MCF 10A (cell line): ENCODE measurements at regions not wholly inside any gene's neighbourhood (a gene's known extent, or its start where the extent isn't known, plus 50 kb on each side); places are given as distances from the start of the nearest gene placed in this dataset.

Source experiments
- BruUV-seq: library from RNA; stranded (reverse); fragments of 400-500 nt; replicated peaks from 2 replicates; lab custom pipeline; 2021; lab: Mats Ljungman, UMichigan
- CTCF ChIA-PET: fragments of 300-600 bp; sonication (Branson Sonifier 250); formaldehyde crosslinking; extraction: SDS; loops from one replicate; lab custom pipeline; 2021; ENCODE audit warnings: antibody characterized with exemption, inconsistent platforms; lab: Yijun Ruan, JAX
- POLR2A ChIA-PET: fragments of 300-600, 350-650 bp; sonication (Branson Sonifier 250); formaldehyde crosslinking; extraction: SDS; loops from one replicate; lab custom pipeline; 2020; ENCODE audit warnings: antibody characterized with exemption, inconsistent platforms; lab: Yijun Ruan, JAX
- DNase-seq: peaks from one replicate; pipeline ENCODE4 v3.0.0-alpha.2; 2018; ENCODE audit not compliant: unreplicated experiment
- H3K27ac Mint-ChIP-seq: one replicate; pipeline ENCODE4 v1.8.0; 2022; ENCODE audit warnings: mild to moderate bottlenecking, low read depth, mixed read lengths; ENCODE audit not compliant: unreplicated experiment
- H3K27me3 Mint-ChIP-seq: one replicate; pipeline ENCODE4 v1.8.0; 2022; ENCODE audit warnings: mixed read lengths; ENCODE audit not compliant: insufficient read depth, unreplicated experiment
- H3K36me3 Mint-ChIP-seq: one replicate; pipeline ENCODE4 v1.8.0; 2022; ENCODE audit warnings: mild to moderate bottlenecking, moderate library complexity, mixed read lengths; ENCODE audit not compliant: insufficient read depth, unreplicated experiment
- H3K4me1 Mint-ChIP-seq: one replicate; pipeline ENCODE4 v1.8.0; 2022; ENCODE audit warnings: mixed read lengths; ENCODE audit not compliant: insufficient read depth, unreplicated experiment
- H3K4me3 Mint-ChIP-seq: one replicate; pipeline ENCODE4 v1.8.0; 2022; ENCODE audit warnings: mild to moderate bottlenecking, moderate library complexity, mixed read lengths; ENCODE audit not compliant: unreplicated experiment
- H3K9me3 Mint-ChIP-seq: one replicate; pipeline ENCODE4 v1.8.0; 2022; ENCODE audit warnings: mixed read lengths; ENCODE audit not compliant: unreplicated experiment
- CTCF ChIP-seq: fragments of 200-600 bp; IDR thresholded peaks from one replicate; pipeline ENCODE4 v1.8.0; 2022; ENCODE audit warnings: antibody characterized with exemption, mild to moderate bottlenecking; ENCODE audit not compliant: unreplicated experiment
- intact Hi-C: fragments of 100-400 bp; cut with micrococcal nuclease; formaldehyde crosslinking; loops from 2 replicates; pipeline ENCODE4 v1.14.1; 2022

GRCh38 chr1:69292833-69293232 lies 274.9 kb upstream of the LRRC7 start:
- no peak for TF ChIP-seq CTCF
- Mint-ChIP-seq H3K36me3 (no peaks in the 10 kb centered on the region), H3K27ac (no peak overlapping the region), H3K9me3 (no peaks in the 10 kb centered on the region), H3K27me3 (peaks cover 12% of the 10 kb centered on the region), H3K4me3 (no peak overlapping the region), H3K4me1 (no peaks in the 10 kb centered on the region)
- DNase-seq: no peak
- POLR2A ChIA-PET: no interaction called here
- CTCF ChIA-PET: no interaction called here
- no TSS peak for BruUV-seq
- intact Hi-C loops: no loop called here

- TF ChIP-seq CTCF: no peak
- H3K4me1 Mint-ChIP-seq: no peaks in the 10 kb centered on the region
- H3K9me3 Mint-ChIP-seq: no peaks in the 10 kb centered on the region
- intact Hi-C loops: no loop called here
- no peak overlapping the region for H3K4me3 Mint-ChIP-seq
- no TSS peak for BruUV-seq
- ChIA-PET POLR2A (no interaction called here), CTCF (interaction anchor here (1.0 kb wide), 1 partner anchor 39 kb away, joined by 4 read pairs; no protein-coding TSS in a partner anchor)
- peaks cover 22% of the 10 kb centered on the region for H3K27me3 Mint-ChIP-seq
- H3K27ac Mint-ChIP-seq: no peak overlapping the region
- H3K36me3 Mint-ChIP-seq: no peaks in the 10 kb centered on the region
- no peak for DNase-seq
Measured at GRCh38 chr1:69294171-69294570, 273.6 kb upstream of the LRRC7 start.

- BruUV-seq: no TSS peak
- H3K4me3 Mint-ChIP-seq: no peak overlapping the region
- peaks cover 22% of the 10 kb centered on the region for H3K27me3 Mint-ChIP-seq
- H3K27ac Mint-ChIP-seq: no peak overlapping the region
- DNase-seq: no peak
- ChIA-PET POLR2A (no interaction called here), CTCF (no interaction called here)
- no peaks in the 10 kb centered on the region for H3K4me1 Mint-ChIP-seq
- intact Hi-C loops: no loop called here
- TF ChIP-seq CTCF: no peak
- H3K9me3 Mint-ChIP-seq: no peaks in the 10 kb centered on the region
- H3K36me3 Mint-ChIP-seq: no peaks in the 10 kb centered on the region
Measured at GRCh38 chr1:69295265-69295664, 272.5 kb upstream of the LRRC7 start.

- POLR2A ChIA-PET: no interaction called here
- Mint-ChIP-seq H3K4me1 (no peaks in the 10 kb centered on the region), H3K4me3 (no peak overlapping the region), H3K36me3 (no peaks in the 10 kb centered on the region), H3K9me3 (no peaks in the 10 kb centered on the region), H3K27ac (no peak overlapping the region), H3K27me3 (no peaks in the 10 kb centered on the region)
- no peak for TF ChIP-seq CTCF
- CTCF ChIA-PET: no interaction called here
- DNase-seq: peak; percentile 39
- intact Hi-C loops: no loop called here
- no TSS peak for BruUV-seq
Measured at GRCh38 chr1:69305621-69306020, 262.1 kb upstream of the LRRC7 start.
